ENCODE measurements at regions not wholly inside any gene's neighbourhood (a gene's known extent, or its start where the extent isn't known, plus 50 kb on each side); places are given as distances from the start of the nearest gene placed in this dataset.
"Not testable (repeated sequence)": the region's sequence is repeated elsewhere in the genome, so short reads cannot be mapped to it uniquely, and the experiment has no call there.

- FAIRE-seq, result not testable (repeated sequence)
Observed at GRCh38 chr3:143175940-143176894, 56.6 kb downstream of the CHST2 start.

GRCh38 chr3:143177965-143178364, 58.4 kb downstream of the CHST2 start:
- FAIRE-seq, result not testable (repeated sequence)

GRCh38 chr3:143178775-143179548, 59.4 kb downstream of the CHST2 start:
- peak; percentile 67 for FAIRE-seq

- no peak for FAIRE-seq
Observed at GRCh38 chr3:143179603-143180002, 60.0 kb downstream of the CHST2 start.

- not testable (repeated sequence) for FAIRE-seq
Observed at GRCh38 chr3:143180860-143181259, 61.3 kb downstream of the CHST2 start.

- not testable (repeated sequence) for FAIRE-seq
Observed at GRCh38 chr3:143181977-143182376, 62.4 kb downstream of the CHST2 start.

GRCh38 chr3:143182866-143183664, 63.5 kb downstream of the CHST2 start:
- peak; percentile 58 for FAIRE-seq

GRCh38 chr3:143183665-143183964, 64.0 kb downstream of the CHST2 start:
- FAIRE-seq, result no peak

GRCh38 chr3:143184099-143184498, 64.5 kb downstream of the CHST2 start:
- no peak for FAIRE-seq

GRCh38 chr3:143185401-143185800, 65.8 kb downstream of the CHST2 start:
- no peak for FAIRE-seq

GRCh38 chr3:143187111-143187510, 67.5 kb downstream of the CHST2 start:
- FAIRE-seq, result no peak

GRCh38 chr3:143188881-143189280, 69.3 kb downstream of the CHST2 start:
- no peak for FAIRE-seq

GRCh38 chr3:143190101-143190500, 70.5 kb downstream of the CHST2 start:
- no peak for FAIRE-seq

GRCh38 chr3:143192193-143192592, 72.6 kb downstream of the CHST2 start:
- FAIRE-seq, result no peak

GRCh38 chr3:143200001-143200924, 80.7 kb downstream of the CHST2 start:
- FAIRE-seq, result peak; percentile 95

GRCh38 chr3:143201045-143201444, 81.5 kb downstream of the CHST2 start:
- FAIRE-seq, result no peak

GRCh38 chr3:143201870-143202752, 82.5 kb downstream of the CHST2 start:
- no peak for FAIRE-seq

GRCh38 chr3:143203142-143203541, 83.6 kb downstream of the CHST2 start:
- FAIRE-seq, result no peak

- FAIRE-seq, result no peak
Observed at GRCh38 chr3:143203848-143204247, 84.3 kb downstream of the CHST2 start.

- FAIRE-seq, result no peak
Observed at GRCh38 chr3:143206955-143207337, 87.4 kb downstream of the CHST2 start.
